ENCODE measurements at regions not wholly inside any gene's neighbourhood (a gene's known extent, or its start where the extent isn't known, plus 50 kb on each side); places are given as distances from the start of the nearest gene placed in this dataset.

DNA sequence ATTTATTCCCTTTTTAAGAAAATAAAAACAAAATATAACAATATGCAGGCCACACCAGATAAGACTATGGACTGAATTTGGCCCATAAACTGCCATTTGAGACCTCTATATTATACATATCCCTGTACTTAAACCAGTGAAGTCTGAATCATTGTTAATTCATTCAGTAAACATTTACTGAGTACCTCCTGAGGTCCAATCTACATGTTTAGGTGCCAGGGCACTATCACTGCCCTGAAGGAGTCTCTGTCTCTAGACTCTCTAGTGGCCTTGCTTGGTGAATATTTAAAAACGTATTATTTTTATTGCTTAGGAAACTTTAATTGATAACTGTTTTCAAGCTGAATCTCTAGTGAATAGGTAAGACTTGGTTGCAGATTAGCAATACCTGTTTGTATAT, 74.7 kb upstream of the ELL2 start:
- H3K27me3 ChIP-seq, result no peaks in the 10 kb centered on the region
- no peak overlapping the region for H3K4me3 ChIP-seq
- H3K4me1 ChIP-seq, result no peaks in the 10 kb centered on the region
- TF ChIP-seq POLR2A (IDR thresholded peaks at IDR 0.05), result no peak
- TF ChIP-seq EP300 (IDR thresholded peaks at IDR 0.05), result no peak
- no peak for TF ChIP-seq POLR2AphosphoS5 (IDR thresholded peaks at IDR 0.05)
- TF ChIP-seq CTCF (IDR thresholded peaks at IDR 0.05), result no peak
- no peak for ATAC-seq
- H3K27ac ChIP-seq, result no peak overlapping the region
- peaks cover 0 to 5% (median 0%) of the 10 kb centered on the region in 3 donors for H3K9me3 ChIP-seq
- WGBS, 2 donors (ENCODE audit: low coverage in 1 of 2), result 88 to 100% methylated on average over 1 of the region's 1 CpG
- H3K36me3 ChIP-seq, result no peaks in the 10 kb centered on the region

DNA sequence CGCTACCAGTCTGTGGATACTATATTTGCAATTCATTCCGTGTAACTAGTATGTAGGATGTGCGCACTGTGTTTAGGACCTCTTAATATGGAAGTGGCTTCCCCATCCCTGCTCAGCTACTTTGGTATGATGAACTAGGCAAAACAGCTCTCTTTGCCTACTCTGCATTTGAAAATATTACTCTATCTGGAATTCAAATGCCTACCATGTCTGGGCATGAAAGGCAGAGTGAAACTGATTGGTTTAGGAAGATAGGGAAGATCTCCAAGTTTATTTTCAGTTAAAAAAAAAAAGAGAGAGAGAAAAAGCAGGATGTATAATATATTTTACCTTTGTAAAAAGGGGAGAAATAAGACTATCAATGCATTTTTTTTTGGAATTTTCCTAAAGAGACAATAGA, 74.1 kb upstream of the ELL2 start:
- WGBS, 2 donors (ENCODE audit: low coverage in 1 of 2), result 65 to 100% methylated on average over 3 of the region's 3 CpGs
- Histone ChIP-seq H3K9me3 (peaks cover 0 to 5% (median 0%) of the 10 kb centered on the region in 3 donors), H3K4me1 (no peaks in the 10 kb centered on the region), H3K27me3 (no peaks in the 10 kb centered on the region), H3K27ac (no peak overlapping the region), H3K36me3 (no peaks in the 10 kb centered on the region), H3K4me3 (no peak overlapping the region)
- ATAC-seq, result no peak
- TF ChIP-seq CTCF (IDR thresholded peaks at IDR 0.05), result no peak
- TF ChIP-seq EP300 (IDR thresholded peaks at IDR 0.05), result no peak
- TF ChIP-seq POLR2A (IDR thresholded peaks at IDR 0.05), result no peak
- TF ChIP-seq POLR2AphosphoS5 (IDR thresholded peaks at IDR 0.05), result no peak

GRCh38 chr5:96033116-96033515, 71.5 kb upstream of the ELL2 start:
- TF ChIP-seq POLR2AphosphoS5 (IDR thresholded peaks at IDR 0.05), result no peak
- no peak for TF ChIP-seq POLR2A (IDR thresholded peaks at IDR 0.05)
- TF ChIP-seq EP300 (IDR thresholded peaks at IDR 0.05), result no peak
- TF ChIP-seq CTCF (IDR thresholded peaks at IDR 0.05), result no peak
- WGBS, 2 donors (ENCODE audit: low coverage in 1 of 2), result 88 to 100% methylated on average over 1 of the region's 1 CpG
- no peaks in the 10 kb centered on the region for H3K4me1 ChIP-seq
- H3K4me3 ChIP-seq, result no peak overlapping the region
- H3K9me3 ChIP-seq, result peaks cover 0 to 5% (median 0%) of the 10 kb centered on the region in 3 donors
- H3K27me3 ChIP-seq, result no peaks in the 10 kb centered on the region
- no peak for ATAC-seq
- no peak overlapping the region for H3K27ac ChIP-seq
- no peaks in the 10 kb centered on the region for H3K36me3 ChIP-seq

DNA sequence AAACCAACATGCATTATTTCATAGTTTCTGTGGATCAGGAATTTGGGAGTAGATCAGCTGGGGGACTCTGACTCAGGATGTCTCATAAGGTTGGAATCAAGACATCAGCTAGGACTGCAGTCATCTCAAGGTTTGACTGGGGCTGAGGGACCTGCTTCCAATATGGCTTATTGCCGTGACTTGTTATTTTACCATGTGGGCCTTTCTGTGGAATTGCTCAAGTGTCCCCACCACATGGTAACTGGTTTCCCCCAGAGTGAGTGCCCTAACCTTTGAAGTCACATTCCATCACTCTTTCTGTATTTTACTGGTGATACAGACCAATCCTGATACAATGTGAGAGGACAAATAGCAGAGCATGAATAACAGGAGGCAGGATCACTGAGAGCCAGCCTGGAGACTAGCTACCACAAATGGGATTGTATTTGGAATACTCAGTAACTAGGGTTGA, 70.2 kb upstream of the ELL2 start:
- 90% methylated on average over 1 of the region's 1 CpG for WGBS, 2 donors (ENCODE audit: low coverage in 1 of 2)
- no peak for ATAC-seq
- Histone ChIP-seq H3K4me3 (no peak overlapping the region), H3K9me3 (no peaks in the 10 kb centered on the region), H3K4me1 (peaks cover 0 to 6% (median 0%) of the 10 kb centered on the region in 3 donors), H3K27me3 (no peaks in the 10 kb centered on the region), H3K27ac (no peak overlapping the region), H3K36me3 (no peaks in the 10 kb centered on the region)
- TF ChIP-seq CTCF (IDR thresholded peaks at IDR 0.05), result no peak
- no peak for TF ChIP-seq EP300 (IDR thresholded peaks at IDR 0.05)
- no peak for TF ChIP-seq POLR2A (IDR thresholded peaks at IDR 0.05)
- TF ChIP-seq POLR2AphosphoS5 (IDR thresholded peaks at IDR 0.05), result no peak

GRCh38 chr5:96031180-96031579, 69.5 kb upstream of the ELL2 start:
- H3K27me3 ChIP-seq, result no peaks in the 10 kb centered on the region
- 71 to 77% methylated on average over 2 of the region's 2 CpGs for WGBS, 2 donors (ENCODE audit: low coverage in 1 of 2)
- ATAC-seq, result no peak
- H3K27ac ChIP-seq, result no peak overlapping the region
- no peak for TF ChIP-seq POLR2AphosphoS5 (IDR thresholded peaks at IDR 0.05)
- TF ChIP-seq CTCF (IDR thresholded peaks at IDR 0.05), result no peak
- no peak for TF ChIP-seq EP300 (IDR thresholded peaks at IDR 0.05)
- no peak for TF ChIP-seq POLR2A (IDR thresholded peaks at IDR 0.05)
- H3K4me1 ChIP-seq, result peaks cover 0 to 8% (median 0%) of the 10 kb centered on the region in 3 donors
- H3K9me3 ChIP-seq, result no peaks in the 10 kb centered on the region
- H3K36me3 ChIP-seq, result no peaks in the 10 kb centered on the region
- no peak overlapping the region for H3K4me3 ChIP-seq

Measured in gastroesophageal sphincter (tissue), 4 donors.